BJ (cell line): ENCODE measurements at regions not wholly inside any gene's neighbourhood (a gene's known extent, or its start where the extent isn't known, plus 50 kb on each side); places are given as distances from the start of the nearest gene placed in this dataset.

Experiments used
- CTCF ChIA-PET: fragments of 350-600 bp; formaldehyde crosslinking; extraction: SDS; loops from one replicate; lab custom pipeline; 2021; ENCODE audit warnings: antibody characterized with exemption, inconsistent platforms; lab: Yijun Ruan, JAX
- POLR2A ChIA-PET: fragments of 300-600 bp; sonication (Branson Sonifier 250); formaldehyde crosslinking; extraction: SDS; loops from one replicate; lab custom pipeline; 2021; ENCODE audit warnings: antibody characterized with exemption; lab: Charles Lee
- DNase-seq: peaks from one replicate; pipeline ENCODE4 v3.0.0-alpha.2; 2011; ENCODE audit warnings: low read depth
- H3K27me3 ChIP-seq: 2 replicates; pipeline ENCODE4 v1.6.0; 2011; ENCODE audit warnings: low read length; ENCODE audit not compliant: control insufficient read depth, insufficient read depth
- H3K36me3 ChIP-seq: 2 replicates; pipeline ENCODE4 v1.5.1; 2011; ENCODE audit warnings: low read length; ENCODE audit not compliant: control insufficient read depth, insufficient read depth
- H3K4me3 ChIP-seq: 2 replicates; pipeline ENCODE4 v1.5.1; 2011; ENCODE audit warnings: low read depth, mild to moderate bottlenecking, control low read depth, low read length
- TF ChIP-seq, protein P1 (sequence below): IDR thresholded peaks from 2 replicates; pipeline ENCODE4 v1.5.1; 2011; ENCODE audit warnings: low read depth, mild to moderate bottlenecking, control low read depth, inconsistent platforms, low read length, moderate library complexity; ENCODE audit not compliant: insufficient read depth

GRCh38 chrX:40827331-40827730 lies 92.0 kb upstream of the MED14 start:
- no peak for DNase-seq
- CTCF ChIA-PET: no interaction called here
- POLR2A ChIA-PET: no interaction called here
- Histone ChIP-seq H3K4me3 (no peak overlapping the region), H3K27me3 (no peaks in the 10 kb centered on the region), H3K36me3 (no peaks in the 10 kb centered on the region)
- TF ChIP-seq, protein P1, sequence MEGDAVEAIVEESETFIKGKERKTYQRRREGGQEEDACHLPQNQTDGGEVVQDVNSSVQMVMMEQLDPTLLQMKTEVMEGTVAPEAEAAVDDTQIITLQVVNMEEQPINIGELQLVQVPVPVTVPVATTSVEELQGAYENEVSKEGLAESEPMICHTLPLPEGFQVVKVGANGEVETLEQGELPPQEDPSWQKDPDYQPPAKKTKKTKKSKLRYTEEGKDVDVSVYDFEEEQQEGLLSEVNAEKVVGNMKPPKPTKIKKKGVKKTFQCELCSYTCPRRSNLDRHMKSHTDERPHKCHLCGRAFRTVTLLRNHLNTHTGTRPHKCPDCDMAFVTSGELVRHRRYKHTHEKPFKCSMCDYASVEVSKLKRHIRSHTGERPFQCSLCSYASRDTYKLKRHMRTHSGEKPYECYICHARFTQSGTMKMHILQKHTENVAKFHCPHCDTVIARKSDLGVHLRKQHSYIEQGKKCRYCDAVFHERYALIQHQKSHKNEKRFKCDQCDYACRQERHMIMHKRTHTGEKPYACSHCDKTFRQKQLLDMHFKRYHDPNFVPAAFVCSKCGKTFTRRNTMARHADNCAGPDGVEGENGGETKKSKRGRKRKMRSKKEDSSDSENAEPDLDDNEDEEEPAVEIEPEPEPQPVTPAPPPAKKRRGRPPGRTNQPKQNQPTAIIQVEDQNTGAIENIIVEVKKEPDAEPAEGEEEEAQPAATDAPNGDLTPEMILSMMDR: no peak

DNA sequence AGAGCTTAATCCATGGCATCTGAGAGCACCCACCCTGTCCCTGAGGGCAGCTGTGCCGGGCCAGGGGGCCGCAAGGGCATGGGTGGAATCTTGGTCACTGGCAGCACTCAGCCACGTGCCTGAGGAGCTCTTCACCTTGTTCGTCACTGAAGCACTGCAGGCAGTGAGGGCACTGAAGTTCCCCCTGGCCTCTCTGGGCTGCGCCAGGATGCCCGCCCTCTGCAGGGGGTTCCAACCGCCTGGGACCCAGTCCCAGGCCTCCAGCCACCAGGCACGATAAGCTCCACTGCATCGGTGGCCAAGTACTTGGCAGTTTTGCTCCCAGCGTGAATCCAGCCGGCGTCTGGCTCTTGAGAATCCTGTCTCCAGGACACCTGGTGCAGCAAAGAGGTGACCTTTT lies 96.4 kb upstream of the MED14 start:
- H3K4me3 ChIP-seq: no peak overlapping the region
- no peaks in the 10 kb centered on the region for H3K36me3 ChIP-seq
- CTCF ChIA-PET: no interaction called here
- TF ChIP-seq, protein P1: no peak
- H3K27me3 ChIP-seq: no peaks in the 10 kb centered on the region
- no peak for DNase-seq
- POLR2A ChIA-PET: no interaction called here

DNA sequence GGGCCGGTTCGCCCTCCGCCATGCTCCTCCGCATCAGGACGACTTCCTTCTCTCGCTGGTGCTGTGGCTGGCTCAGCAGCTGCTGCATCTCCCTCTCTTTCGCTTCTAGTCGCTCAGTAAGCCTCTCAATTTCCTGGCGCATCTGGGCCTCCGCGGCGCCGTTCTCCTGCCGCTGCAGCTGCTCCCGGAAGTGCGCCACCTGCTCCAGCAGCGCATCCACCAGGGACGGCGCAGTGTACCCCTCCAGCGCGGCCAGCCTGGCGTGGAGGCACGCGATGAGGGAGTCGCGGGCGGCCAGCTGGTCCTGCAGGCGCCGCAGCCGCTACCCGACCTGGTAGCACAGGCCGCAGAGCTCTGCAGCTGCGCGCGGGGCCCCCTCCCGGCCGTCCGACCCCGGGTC lies 97.4 kb upstream of the MED14 start:
- DNase-seq: no peak
- Histone ChIP-seq H3K36me3 (no peaks in the 10 kb centered on the region), H3K4me3 (no peak overlapping the region), H3K27me3 (no peaks in the 10 kb centered on the region)
- ChIA-PET POLR2A (no interaction called here), CTCF (no interaction called here)
- TF ChIP-seq, protein P1: no peak

GRCh38 chrX:40834225-40834624 lies 98.9 kb upstream of the MED14 start:
- ChIA-PET POLR2A (no interaction called here), CTCF (interaction anchor here (0.5 kb wide), 1 partner anchor 289 kb away, joined by 3 read pairs; no protein-coding TSS in a partner anchor)
- H3K4me3 ChIP-seq: no peak overlapping the region
- H3K27me3 ChIP-seq: no peaks in the 10 kb centered on the region
- TF ChIP-seq, protein P1: no peak
- no peaks in the 10 kb centered on the region for H3K36me3 ChIP-seq
- no peak for DNase-seq

GRCh38 chrX:40835526-40835925 lies 100.2 kb upstream of the MED14 start:
- POLR2A ChIA-PET: no interaction called here
- H3K36me3 ChIP-seq: no peaks in the 10 kb centered on the region
- no peaks in the 10 kb centered on the region for H3K27me3 ChIP-seq
- no peak overlapping the region for H3K4me3 ChIP-seq
- TF ChIP-seq, protein P1: no peak
- CTCF ChIA-PET: no interaction called here
- no peak for DNase-seq
